ENCODE measurements at regions not wholly inside any gene's neighbourhood (a gene's known extent, or its start where the extent isn't known, plus 50 kb on each side); places are given as distances from the start of the nearest gene placed in this dataset.

DNA sequence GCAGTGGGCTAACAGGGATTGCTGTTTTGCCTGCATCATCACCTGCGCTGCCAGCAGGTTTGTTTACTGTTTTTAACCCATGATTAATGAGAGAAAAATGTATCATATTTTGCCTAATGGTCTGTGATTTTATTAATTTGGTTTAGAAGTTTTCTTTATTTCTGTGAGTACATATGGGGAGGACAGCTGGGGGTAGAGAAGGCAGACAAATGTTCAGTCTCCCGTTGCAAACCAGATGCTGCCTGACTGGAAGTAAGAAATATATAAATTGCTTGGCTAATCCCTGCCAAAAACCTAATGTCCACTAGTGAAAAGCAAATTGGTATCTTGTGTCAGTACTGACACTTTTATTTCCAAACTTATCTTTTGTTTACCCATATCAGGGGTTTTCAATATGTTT, 1766.1 kb upstream of the C9orf72 start:
- H3K27me3 ChIP-seq (ENCODE audit: low read depth) = no peaks in the 10 kb centered on the region
- no peaks in the 10 kb centered on the region for H3K4me1 ChIP-seq
- H3K9me3 ChIP-seq (replicated peaks) = peaks cover 10% of the 10 kb centered on the region
- intact Hi-C loops (cut with micrococcal nuclease) = no loop called here
- H3K36me3 ChIP-seq = no peaks in the 10 kb centered on the region
- no peak overlapping the region for H3K27ac ChIP-seq (replicated peaks)
- H3K4me3 ChIP-seq = no peak overlapping the region
- no peak for TF ChIP-seq CTCF (IDR thresholded peaks at IDR 0.05; ENCODE audit: borderline replicate concordance)
- DNase-seq = no peak

- Histone ChIP-seq H3K27me3 (ENCODE audit: low read depth) (no peaks in the 10 kb centered on the region), H3K9me3 (replicated peaks) (peaks cover 13% of the 10 kb centered on the region), H3K36me3 (no peaks in the 10 kb centered on the region), H3K4me3 (no peak overlapping the region), H3K27ac (replicated peaks) (no peak overlapping the region), H3K4me1 (no peaks in the 10 kb centered on the region)
- intact Hi-C loops (cut with micrococcal nuclease) = loop anchor here (10.0 kb wide), 1 partner anchor 46 kb away; no protein-coding TSS in a partner anchor
- no peak for TF ChIP-seq CTCF (IDR thresholded peaks at IDR 0.05; ENCODE audit: borderline replicate concordance)
- DNase-seq = no peak
These were observed 1775.7 kb upstream of the C9orf72 start for GRCh38 chr9:29348999-29349398.

DNA sequence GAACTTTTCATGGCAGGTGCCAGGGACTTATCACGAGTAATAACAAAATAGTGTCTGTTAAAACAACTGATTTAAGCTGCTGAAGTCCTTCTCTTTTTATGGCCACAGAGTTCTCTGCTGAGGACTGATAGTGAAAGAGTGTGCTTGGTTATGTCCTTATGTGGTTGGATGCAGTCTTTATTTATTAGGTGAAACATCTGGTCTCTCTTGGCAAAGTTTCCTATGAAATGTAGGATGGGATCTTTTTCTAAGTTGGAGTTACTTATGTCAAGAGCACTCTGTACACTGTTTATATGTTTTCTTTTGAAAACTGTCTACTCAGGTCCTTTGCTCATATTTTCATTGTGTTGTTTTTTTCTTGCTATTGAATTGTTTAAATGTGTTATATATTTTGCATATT, 1816.1 kb upstream of the C9orf72 start:
- H3K27ac ChIP-seq (replicated peaks) = no peak overlapping the region
- no peak for TF ChIP-seq CTCF (IDR thresholded peaks at IDR 0.05; ENCODE audit: borderline replicate concordance)
- peaks cover 18% of the 10 kb centered on the region for H3K9me3 ChIP-seq (replicated peaks)
- no peaks in the 10 kb centered on the region for H3K36me3 ChIP-seq
- no peaks in the 10 kb centered on the region for H3K27me3 ChIP-seq (ENCODE audit: low read depth)
- DNase-seq = no peak
- H3K4me1 ChIP-seq = no peaks in the 10 kb centered on the region
- intact Hi-C loops (cut with micrococcal nuclease) = no loop called here
- H3K4me3 ChIP-seq = no peak overlapping the region

DNA sequence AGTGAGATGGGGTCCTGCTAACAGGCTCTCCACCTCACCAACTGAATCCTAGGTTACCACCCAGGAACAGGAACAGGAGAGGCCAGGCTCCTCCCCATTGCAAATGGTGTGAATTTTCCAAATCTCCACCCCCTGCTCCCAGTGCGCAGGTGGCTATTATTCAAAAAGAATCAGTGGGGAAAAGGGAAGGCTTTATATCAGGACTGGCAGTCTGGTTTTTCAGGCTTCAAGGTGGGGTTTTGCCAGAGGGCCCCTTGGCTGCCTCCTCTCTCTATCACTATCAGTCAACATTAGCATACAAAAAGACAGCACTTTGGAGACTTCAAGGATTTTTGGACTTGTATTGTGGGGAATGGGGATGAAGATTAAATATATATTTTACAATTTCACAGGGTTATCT, 1817.6 kb upstream of the C9orf72 start:
- H3K9me3 ChIP-seq (replicated peaks) = peaks cover 10% of the 10 kb centered on the region
- H3K27ac ChIP-seq (replicated peaks) = no peak overlapping the region
- H3K4me3 ChIP-seq = no peak overlapping the region
- intact Hi-C loops (cut with micrococcal nuclease) = loop anchor here (10.0 kb wide), 1 partner anchor 46 kb away; no protein-coding TSS in a partner anchor
- DNase-seq = no peak
- no peaks in the 10 kb centered on the region for H3K27me3 ChIP-seq (ENCODE audit: low read depth)
- H3K4me1 ChIP-seq = no peaks in the 10 kb centered on the region
- no peaks in the 10 kb centered on the region for H3K36me3 ChIP-seq
- no peak for TF ChIP-seq CTCF (IDR thresholded peaks at IDR 0.05; ENCODE audit: borderline replicate concordance)

DNA sequence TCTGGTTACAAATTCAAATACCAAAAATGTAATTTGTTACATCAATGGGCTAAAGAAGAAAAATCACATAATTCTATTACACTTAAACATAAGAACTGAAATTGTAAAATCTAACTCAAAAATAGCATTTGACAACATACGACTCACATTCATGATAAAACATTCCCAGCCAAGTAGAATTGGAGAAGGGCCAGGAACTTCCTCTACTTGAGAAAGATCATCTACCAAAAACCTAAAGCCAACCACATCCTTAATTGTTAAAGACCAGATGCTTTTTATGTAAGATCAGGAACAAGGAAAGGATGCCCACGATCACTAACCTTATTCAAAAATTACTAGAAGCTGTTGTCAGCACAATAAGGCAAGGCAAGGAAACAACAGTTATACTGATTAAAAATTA, 1819.8 kb upstream of the C9orf72 start:
- TF ChIP-seq CTCF (IDR thresholded peaks at IDR 0.05; ENCODE audit: borderline replicate concordance) = no peak
- DNase-seq = no peak
- intact Hi-C loops (cut with micrococcal nuclease) = loop anchor here (10.0 kb wide), 1 partner anchor 48 kb away; no protein-coding TSS in a partner anchor

More for the DNA sequence above, 1819.8 kb upstream of the C9orf72 start:
- no peaks in the 10 kb centered on the region for H3K36me3 ChIP-seq
- no peaks in the 10 kb centered on the region for H3K4me1 ChIP-seq
- H3K27me3 ChIP-seq (ENCODE audit: low read depth) = no peaks in the 10 kb centered on the region
- peaks cover 10% of the 10 kb centered on the region for H3K9me3 ChIP-seq (replicated peaks)
- no peak overlapping the region for H3K4me3 ChIP-seq
- H3K27ac ChIP-seq (replicated peaks) = no peak overlapping the region

Measured in left ventricle myocardium inferior (tissue), 1 donor.